WTC11 (cell line): ENCODE measurements at regions not wholly inside any gene's neighbourhood (a gene's known extent, or its start where the extent isn't known, plus 50 kb on each side); places are given as distances from the start of the nearest gene placed in this dataset.

Experiments
- ATAC-seq: fragments of 200-7000 bp; cut with Tn5 transposase; 2 replicates; pipeline ENCODE4 v1.10.0; 2021; ENCODE audit warnings: mild to moderate bottlenecking, moderate library complexity
- CTCF ChIA-PET: fragments of 300-600 bp; sonication (Branson Sonifier 250); formaldehyde crosslinking; loops from one replicate; lab custom pipeline; 2021; ENCODE audit warnings: antibody characterized with exemption; lab: Charles Lee
- POLR2A ChIA-PET: fragments of 350-600 bp; sonication (Branson Sonifier 250); formaldehyde crosslinking; loops from one replicate; lab custom pipeline; 2021; ENCODE audit warnings: antibody characterized with exemption; lab: Charles Lee
- DNase-seq: peaks from one replicate; pipeline ENCODE4 v3.0.0; 2021; ENCODE audit warnings: low spot score
- H3K27ac Mint-ChIP-seq: 2 replicates; pipeline ENCODE4 v1.8.0; 2021; ENCODE audit warnings: mixed read lengths
- H3K27me3 Mint-ChIP-seq: 2 replicates; pipeline ENCODE4 v1.8.0; 2021; ENCODE audit warnings: low read depth, mild to moderate bottlenecking, moderate library complexity, mixed read lengths
- H3K36me3 Mint-ChIP-seq: 2 replicates; pipeline ENCODE4 v1.8.0; 2021; ENCODE audit warnings: mixed read lengths
- H3K4me1 Mint-ChIP-seq: 2 replicates; pipeline ENCODE4 v1.8.0; 2022; ENCODE audit warnings: mixed read lengths
- H3K4me3 Mint-ChIP-seq: 2 replicates; pipeline ENCODE4 v1.8.0; 2021; ENCODE audit warnings: mild to moderate bottlenecking, moderate library complexity, mixed read lengths
- H3K9me3 Mint-ChIP-seq: 2 replicates; pipeline ENCODE4 v1.8.0; 2021; ENCODE audit warnings: mixed read lengths
- CBFB ChIP-seq: sonication (generic); formaldehyde crosslinking; IDR thresholded peaks from 2 replicates; pipeline ENCODE4 v1.8.1; 2022; ENCODE audit warnings: mild to moderate bottlenecking, low read depth, missing genetic modification reagents
- CREM ChIP-seq: sonication (generic); formaldehyde crosslinking; IDR thresholded peaks from 2 replicates; pipeline ENCODE4 v1.8.1; 2022; ENCODE audit warnings: mild to moderate bottlenecking, missing genetic modification reagents, moderate library complexity
- EMX1 ChIP-seq: fragments of 250-450 bp; sonication (Bioruptor Pico); IDR thresholded peaks from 2 replicates; pipeline ENCODE4 v1.8.0; 2021; ENCODE audit warnings: mild to moderate bottlenecking
- IRF2 ChIP-seq: sonication (generic); formaldehyde crosslinking; IDR thresholded peaks from 2 replicates; pipeline ENCODE4 v1.8.0; 2022; ENCODE audit warnings: low read depth, missing genetic modification reagents, borderline replicate concordance
- JUN ChIP-seq: sonication (generic); formaldehyde crosslinking; IDR thresholded peaks from 2 replicates; pipeline ENCODE4 v1.8.0; 2023; ENCODE audit warnings: mild to moderate bottlenecking, missing genetic modification reagents
- MXD4 ChIP-seq: fragments of 250-450 bp; sonication (Bioruptor Pico); IDR thresholded peaks from 2 replicates; pipeline ENCODE4 v1.8.0; 2021; ENCODE audit warnings: mild to moderate bottlenecking, moderate library complexity, borderline replicate concordance
- NR1H2 ChIP-seq: sonication (generic); formaldehyde crosslinking; IDR thresholded peaks from 2 replicates; pipeline ENCODE4 v1.9.0; 2021; ENCODE audit warnings: mild to moderate bottlenecking, moderate library complexity, missing genetic modification reagents
- SMAD4 ChIP-seq: sonication (generic); formaldehyde crosslinking; IDR thresholded peaks from 2 replicates; pipeline ENCODE4 v1.8.0; 2022; ENCODE audit warnings: mild to moderate bottlenecking, missing genetic modification reagents
- SOX15 ChIP-seq: fragments of 250-450 bp; sonication (Bioruptor Pico); IDR thresholded peaks from 2 replicates; pipeline ENCODE4 v1.9.0; 2021; ENCODE audit warnings: mild to moderate bottlenecking
- TCF7 ChIP-seq: sonication (generic); formaldehyde crosslinking; IDR thresholded peaks from 2 replicates; pipeline ENCODE4 v1.8.0; 2022; ENCODE audit warnings: mild to moderate bottlenecking, low read depth, missing genetic modification reagents, moderate library complexity
- TP53 ChIP-seq: sonication (generic); formaldehyde crosslinking; IDR thresholded peaks from 2 replicates; pipeline ENCODE4 v1.8.1; 2023; ENCODE audit warnings: mild to moderate bottlenecking, missing genetic modification reagents
- ZNF121 ChIP-seq: sonication (generic); formaldehyde crosslinking; IDR thresholded peaks from 2 replicates; pipeline ENCODE4 v1.8.0; 2023; ENCODE audit warnings: missing genetic modification reagents
- TF ChIP-seq, protein P1 (sequence below): sonication (generic); formaldehyde crosslinking; IDR thresholded peaks from 2 replicates; pipeline ENCODE4 v1.8.0; 2023; ENCODE audit warnings: missing genetic modification reagents, mild to moderate bottlenecking, borderline replicate concordance
- TF ChIP-seq, protein P2 (sequence below): sonication (generic); formaldehyde crosslinking; IDR thresholded peaks from 2 replicates; pipeline ENCODE4 v1.8.0; 2022; ENCODE audit warnings: mild to moderate bottlenecking, missing genetic modification reagents
- TF ChIP-seq, protein P3 (sequence below): sonication (generic); formaldehyde crosslinking; IDR thresholded peaks from 2 replicates; pipeline ENCODE4 v1.8.1; 2022; ENCODE audit warnings: missing genetic modification reagents, borderline replicate concordance
- TF ChIP-seq, protein P4 (sequence below): sonication (generic); formaldehyde crosslinking; IDR thresholded peaks from 2 replicates; pipeline ENCODE4 v1.8.0; 2023; ENCODE audit warnings: missing genetic modification reagents
- TF ChIP-seq, protein P5 (sequence below): fragments of 250-450 bp; sonication (Bioruptor Pico); IDR thresholded peaks from 2 replicates; pipeline ENCODE4 v2.1.2; 2022; ENCODE audit warnings: mild to moderate bottlenecking, moderate library complexity

DNA sequence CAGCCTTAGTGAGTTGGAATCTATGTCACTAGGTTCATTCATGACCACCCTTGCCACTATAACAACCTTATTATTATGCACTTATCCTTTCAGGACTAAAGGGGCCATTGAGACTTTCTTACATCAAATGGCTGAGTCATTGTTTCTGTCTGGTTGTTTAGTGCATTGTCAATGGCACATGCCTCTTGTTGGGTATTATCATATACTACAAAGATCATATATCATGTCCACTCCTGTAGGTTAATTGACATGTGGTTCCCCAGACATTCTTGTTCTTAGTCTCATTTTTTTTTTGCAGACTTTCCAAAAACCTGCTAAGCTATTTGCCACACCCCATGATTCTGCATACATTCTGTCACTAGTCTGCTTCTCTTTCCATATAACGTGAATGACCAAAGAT lies 66.7 kb upstream of the PRDM9 start:
- ChIA-PET CTCF (no interaction called here), POLR2A (no interaction called here)
- no peak for DNase-seq
- H3K27me3 Mint-ChIP-seq = no peaks in the 10 kb centered on the region; the same call in 1 of the 2 replicates
- peaks cover 7% of the 10 kb centered on the region for H3K9me3 Mint-ChIP-seq
- no peak for ATAC-seq
- H3K36me3 Mint-ChIP-seq = no peaks in the 10 kb centered on the region
- no peaks in the 10 kb centered on the region for H3K4me1 Mint-ChIP-seq
- H3K4me3 Mint-ChIP-seq = no peak overlapping the region
- TF ChIP-seq JUN (CRISPR knock-in tag) (no peak), MXD4 (no peak), CBFB (no peak), SOX15 (CRISPR knock-in tag) (no peak), TP53 (CRISPR knock-in tag) (no peak), IRF2 (CRISPR knock-in tag) (no peak), SMAD4 (no peak), CREM (CRISPR knock-in tag) (no peak), TCF7 (CRISPR knock-in tag) (no peak)
- TF ChIP-seq, protein P1, sequence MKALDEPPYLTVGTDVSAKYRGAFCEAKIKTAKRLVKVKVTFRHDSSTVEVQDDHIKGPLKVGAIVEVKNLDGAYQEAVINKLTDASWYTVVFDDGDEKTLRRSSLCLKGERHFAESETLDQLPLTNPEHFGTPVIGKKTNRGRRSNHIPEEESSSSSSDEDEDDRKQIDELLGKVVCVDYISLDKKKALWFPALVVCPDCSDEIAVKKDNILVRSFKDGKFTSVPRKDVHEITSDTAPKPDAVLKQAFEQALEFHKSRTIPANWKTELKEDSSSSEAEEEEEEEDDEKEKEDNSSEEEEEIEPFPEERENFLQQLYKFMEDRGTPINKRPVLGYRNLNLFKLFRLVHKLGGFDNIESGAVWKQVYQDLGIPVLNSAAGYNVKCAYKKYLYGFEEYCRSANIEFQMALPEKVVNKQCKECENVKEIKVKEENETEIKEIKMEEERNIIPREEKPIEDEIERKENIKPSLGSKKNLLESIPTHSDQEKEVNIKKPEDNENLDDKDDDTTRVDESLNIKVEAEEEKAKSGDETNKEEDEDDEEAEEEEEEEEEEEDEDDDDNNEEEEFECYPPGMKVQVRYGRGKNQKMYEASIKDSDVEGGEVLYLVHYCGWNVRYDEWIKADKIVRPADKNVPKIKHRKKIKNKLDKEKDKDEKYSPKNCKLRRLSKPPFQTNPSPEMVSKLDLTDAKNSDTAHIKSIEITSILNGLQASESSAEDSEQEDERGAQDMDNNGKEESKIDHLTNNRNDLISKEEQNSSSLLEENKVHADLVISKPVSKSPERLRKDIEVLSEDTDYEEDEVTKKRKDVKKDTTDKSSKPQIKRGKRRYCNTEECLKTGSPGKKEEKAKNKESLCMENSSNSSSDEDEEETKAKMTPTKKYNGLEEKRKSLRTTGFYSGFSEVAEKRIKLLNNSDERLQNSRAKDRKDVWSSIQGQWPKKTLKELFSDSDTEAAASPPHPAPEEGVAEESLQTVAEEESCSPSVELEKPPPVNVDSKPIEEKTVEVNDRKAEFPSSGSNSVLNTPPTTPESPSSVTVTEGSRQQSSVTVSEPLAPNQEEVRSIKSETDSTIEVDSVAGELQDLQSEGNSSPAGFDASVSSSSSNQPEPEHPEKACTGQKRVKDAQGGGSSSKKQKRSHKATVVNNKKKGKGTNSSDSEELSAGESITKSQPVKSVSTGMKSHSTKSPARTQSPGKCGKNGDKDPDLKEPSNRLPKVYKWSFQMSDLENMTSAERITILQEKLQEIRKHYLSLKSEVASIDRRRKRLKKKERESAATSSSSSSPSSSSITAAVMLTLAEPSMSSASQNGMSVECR (CRISPR knock-in tag) = no peak
- TF ChIP-seq, protein P2, sequence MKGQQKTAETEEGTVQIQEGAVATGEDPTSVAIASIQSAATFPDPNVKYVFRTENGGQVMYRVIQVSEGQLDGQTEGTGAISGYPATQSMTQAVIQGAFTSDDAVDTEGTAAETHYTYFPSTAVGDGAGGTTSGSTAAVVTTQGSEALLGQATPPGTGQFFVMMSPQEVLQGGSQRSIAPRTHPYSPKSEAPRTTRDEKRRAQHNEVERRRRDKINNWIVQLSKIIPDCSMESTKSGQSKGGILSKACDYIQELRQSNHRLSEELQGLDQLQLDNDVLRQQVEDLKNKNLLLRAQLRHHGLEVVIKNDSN = no peak
- TF ChIP-seq, protein P3, sequence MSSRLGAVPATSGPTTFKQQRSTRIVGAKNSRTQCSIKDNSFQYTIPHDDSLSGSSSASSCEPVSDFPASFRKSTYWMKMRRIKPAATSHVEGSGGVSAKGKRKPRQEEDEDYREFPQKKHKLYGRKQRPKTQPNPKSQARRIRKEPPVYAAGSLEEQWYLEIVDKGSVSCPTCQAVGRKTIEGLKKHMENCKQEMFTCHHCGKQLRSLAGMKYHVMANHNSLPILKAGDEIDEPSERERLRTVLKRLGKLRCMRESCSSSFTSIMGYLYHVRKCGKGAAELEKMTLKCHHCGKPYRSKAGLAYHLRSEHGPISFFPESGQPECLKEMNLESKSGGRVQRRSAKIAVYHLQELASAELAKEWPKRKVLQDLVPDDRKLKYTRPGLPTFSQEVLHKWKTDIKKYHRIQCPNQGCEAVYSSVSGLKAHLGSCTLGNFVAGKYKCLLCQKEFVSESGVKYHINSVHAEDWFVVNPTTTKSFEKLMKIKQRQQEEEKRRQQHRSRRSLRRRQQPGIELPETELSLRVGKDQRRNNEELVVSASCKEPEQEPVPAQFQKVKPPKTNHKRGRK (CRISPR knock-in tag) = no peak
- TF ChIP-seq, protein P4, sequence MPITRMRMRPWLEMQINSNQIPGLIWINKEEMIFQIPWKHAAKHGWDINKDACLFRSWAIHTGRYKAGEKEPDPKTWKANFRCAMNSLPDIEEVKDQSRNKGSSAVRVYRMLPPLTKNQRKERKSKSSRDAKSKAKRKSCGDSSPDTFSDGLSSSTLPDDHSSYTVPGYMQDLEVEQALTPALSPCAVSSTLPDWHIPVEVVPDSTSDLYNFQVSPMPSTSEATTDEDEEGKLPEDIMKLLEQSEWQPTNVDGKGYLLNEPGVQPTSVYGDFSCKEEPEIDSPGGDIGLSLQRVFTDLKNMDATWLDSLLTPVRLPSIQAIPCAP (CRISPR knock-in tag) = no peak
- TF ChIP-seq, protein P5, sequence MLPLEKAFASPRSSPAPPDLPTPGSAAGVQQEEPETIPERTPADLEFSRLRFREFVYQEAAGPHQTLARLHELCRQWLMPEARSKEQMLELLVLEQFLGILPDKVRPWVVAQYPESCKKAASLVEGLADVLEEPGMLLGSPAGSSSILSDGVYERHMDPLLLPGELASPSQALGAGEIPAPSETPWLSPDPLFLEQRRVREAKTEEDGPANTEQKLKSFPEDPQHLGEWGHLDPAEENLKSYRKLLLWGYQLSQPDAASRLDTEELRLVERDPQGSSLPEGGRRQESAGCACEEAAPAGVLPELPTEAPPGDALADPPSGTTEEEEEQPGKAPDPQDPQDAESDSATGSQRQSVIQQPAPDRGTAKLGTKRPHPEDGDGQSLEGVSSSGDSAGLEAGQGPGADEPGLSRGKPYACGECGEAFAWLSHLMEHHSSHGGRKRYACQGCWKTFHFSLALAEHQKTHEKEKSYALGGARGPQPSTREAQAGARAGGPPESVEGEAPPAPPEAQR = no peak
- no peak overlapping the region for H3K27ac Mint-ChIP-seq

DNA sequence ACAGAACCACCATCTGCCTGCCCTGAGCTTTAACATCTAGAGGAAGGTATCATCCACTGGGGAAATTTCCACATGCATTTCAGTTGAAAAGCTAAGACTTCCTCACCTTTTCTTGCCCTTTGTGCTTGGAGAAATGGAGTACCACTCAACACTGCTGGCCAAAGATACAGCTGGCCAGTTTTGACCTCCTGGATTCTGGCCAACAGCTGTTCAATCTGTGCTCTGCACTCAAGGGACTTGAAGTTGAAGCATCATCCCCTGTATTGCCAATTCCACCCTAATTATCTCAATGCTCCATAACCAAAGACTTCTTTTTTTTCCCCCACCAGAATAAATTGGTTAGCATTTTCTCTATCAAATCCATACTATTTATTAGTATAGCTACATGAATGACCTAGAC lies 70.4 kb upstream of the PRDM9 start:
- CTCF ChIA-PET = no interaction called here
- peaks cover 8% of the 10 kb centered on the region for H3K36me3 Mint-ChIP-seq
- peaks cover 21% of the 10 kb centered on the region for H3K9me3 Mint-ChIP-seq
- H3K4me1 Mint-ChIP-seq = no peaks in the 10 kb centered on the region
- POLR2A ChIA-PET = no interaction called here
- DNase-seq (no peak), ATAC-seq (no peak)
- H3K4me3 Mint-ChIP-seq = no peak overlapping the region
- no peak overlapping the region for H3K27ac Mint-ChIP-seq
- TF ChIP-seq ZNF121 (CRISPR knock-in tag) (no peak), NR1H2 (CRISPR knock-in tag) (no peak), EMX1 (CRISPR knock-in tag) (no peak)
- TF ChIP-seq, all 79 proteins: peak for 0
- no peaks in the 10 kb centered on the region for H3K27me3 Mint-ChIP-seq
